Activated T-cell treated with anti-CD3 and anti-CD28 coated beads, Interleukin-2, amount 50 U/mL, for 48 hours (primary cell): ENCODE measurements at regions not wholly inside any gene's neighbourhood (a gene's known extent, or its start where the extent isn't known, plus 50 kb on each side); places are given as distances from the start of the nearest gene placed in this dataset.
"Not testable (repeated sequence)": the region's sequence is repeated elsewhere in the genome, so short reads cannot be mapped to it uniquely, and the experiment has no call there.

Experiments used
- DNase-seq, 2 experiments: peaks; one replicate each; pipeline ENCODE4 v3.0.0-alpha.2; 2020

GRCh38 chr12:84198294-84198946, 714.2 kb downstream of the SLC6A15 start:
- no peak for DNase-seq

GRCh38 chr12:84191779-84192178, 720.8 kb downstream of the SLC6A15 start:
- DNase-seq: no peak

GRCh38 chr12:84186433-84186832, 726.2 kb downstream of the SLC6A15 start:
- no peak for DNase-seq

- no peak for DNase-seq
These were observed 729.0 kb downstream of the SLC6A15 start for GRCh38 chr12:84183576-84183975.

- no peak for DNase-seq
These were observed 738.5 kb downstream of the SLC6A15 start for GRCh38 chr12:84174115-84174514.

GRCh38 chr12:84172823-84173424, 739.7 kb downstream of the SLC6A15 start:
- DNase-seq: no peak

- DNase-seq: no peak
These were observed 745.8 kb downstream of the SLC6A15 start for GRCh38 chr12:84166812-84167211.

GRCh38 chr12:84165998-84166571, 746.5 kb downstream of the SLC6A15 start:
- no peak for DNase-seq

GRCh38 chr12:84161296-84161695, 751.3 kb downstream of the SLC6A15 start:
- no peak for DNase-seq

GRCh38 chr12:84159260-84159659, 753.3 kb downstream of the SLC6A15 start:
- no peak for DNase-seq

- no peak for DNase-seq
These were observed 755.4 kb downstream of the SLC6A15 start for GRCh38 chr12:84157170-84157569.

- not testable (repeated sequence) for DNase-seq
These were observed 757.3 kb downstream of the SLC6A15 start for GRCh38 chr12:84154991-84155930.

GRCh38 chr12:84154439-84154990, 758.1 kb downstream of the SLC6A15 start:
- not testable (repeated sequence) for DNase-seq

- DNase-seq: no peak
These were observed 762.4 kb downstream of the SLC6A15 start for GRCh38 chr12:84150201-84150600.

GRCh38 chr12:84148335-84148734, 764.3 kb downstream of the SLC6A15 start:
- DNase-seq: no peak

GRCh38 chr12:84136862-84137367, 775.7 kb downstream of the SLC6A15 start:
- DNase-seq: no peak

- DNase-seq: no peak
These were observed 776.9 kb downstream of the SLC6A15 start for GRCh38 chr12:84135586-84136279.

- no peak for DNase-seq
These were observed 777.7 kb downstream of the SLC6A15 start for GRCh38 chr12:84134797-84135366.

GRCh38 chr12:84131076-84131475, 781.5 kb downstream of the SLC6A15 start:
- DNase-seq: no peak

GRCh38 chr12:84128117-84128991, 784.2 kb downstream of the SLC6A15 start:
- DNase-seq: no peak

GRCh38 chr12:84124211-84124610, 788.4 kb downstream of the SLC6A15 start:
- no peak for DNase-seq
